ENCODE measurements at regions not wholly inside any gene's neighbourhood (a gene's known extent, or its start where the extent isn't known, plus 50 kb on each side); places are given as distances from the start of the nearest gene placed in this dataset.

GRCh38 chr10:113263056-113263455 lies 289.8 kb upstream of the HABP2 start:
- 79 to 82% methylated on average over 3 of the region's 3 CpGs for WGBS, 2 donors
- H3K9me3 ChIP-seq = no peaks in the 10 kb centered on the region
- intact Hi-C loops (cut with DNase I) = no loop called here
- H3K27ac ChIP-seq = no peak overlapping the region
- no peaks in the 10 kb centered on the region for H3K4me1 ChIP-seq
- no peaks in the 10 kb centered on the region for H3K27me3 ChIP-seq
- no peak for FAIRE-seq
- no peaks in the 10 kb centered on the region for H3K36me3 ChIP-seq
- no peak for TF ChIP-seq CTCF (IDR thresholded peaks at IDR 0.05)
- no peak for ATAC-seq
- H3K4me3 ChIP-seq = no peak overlapping the region
- DNase-seq = no peak

GRCh38 chr10:113264333-113265131 lies 288.3 kb upstream of the HABP2 start:
- ATAC-seq (peak in 2 of 4 donors; percentile 60 to 65), FAIRE-seq (no peak), DNase-seq (peak in 2 of 6 donors; percentile 7 to 11)
- intact Hi-C loops (cut with DNase I) = no loop called here
- H3K27ac ChIP-seq = no peak overlapping the region
- 54% methylated on average over 11 of the region's 11 CpGs for WGBS, 2 donors
- H3K4me1 ChIP-seq = no peaks in the 10 kb centered on the region
- H3K36me3 ChIP-seq = no peaks in the 10 kb centered on the region
- no peak overlapping the region for H3K4me3 ChIP-seq
- H3K27me3 ChIP-seq = no peaks in the 10 kb centered on the region
- TF ChIP-seq CTCF (IDR thresholded peaks at IDR 0.05) = no peak
- H3K9me3 ChIP-seq = no peaks in the 10 kb centered on the region

- no peak for FAIRE-seq
- intact Hi-C loops (cut with DNase I) = no loop called here
- DNase-seq = no peak
- Histone ChIP-seq H3K27ac (no peak overlapping the region), H3K4me3 (no peak overlapping the region), H3K36me3 (no peaks in the 10 kb centered on the region), H3K27me3 (no peaks in the 10 kb centered on the region), H3K9me3 (no peaks in the 10 kb centered on the region), H3K4me1 (no peaks in the 10 kb centered on the region)
- WGBS, 2 donors = 66 to 74% methylated on average over 4 of the region's 4 CpGs
- no peak for TF ChIP-seq CTCF (IDR thresholded peaks at IDR 0.05)
- ATAC-seq = no peak
These were observed 286.7 kb upstream of the HABP2 start for GRCh38 chr10:113266147-113266546.

- H3K9me3 ChIP-seq = no peaks in the 10 kb centered on the region
- 72 to 74% methylated on average over 4 of the region's 4 CpGs for WGBS, 2 donors
- H3K36me3 ChIP-seq = no peaks in the 10 kb centered on the region
- TF ChIP-seq CTCF (IDR thresholded peaks at IDR 0.05) = no peak
- peak in 1 of 4 donors; percentile 35 for ATAC-seq
- no peaks in the 10 kb centered on the region for H3K4me1 ChIP-seq
- FAIRE-seq = no peak
- H3K4me3 ChIP-seq = no peak overlapping the region
- DNase-seq = no peak
- no peak overlapping the region for H3K27ac ChIP-seq
- no peaks in the 10 kb centered on the region for H3K27me3 ChIP-seq
- intact Hi-C loops (cut with DNase I) = no loop called here
These were observed 285.0 kb upstream of the HABP2 start for GRCh38 chr10:113267619-113268562.

Data from pancreas (tissue), 10 donors.